ENCODE measurements at regions not wholly inside any gene's neighbourhood (a gene's known extent, or its start where the extent isn't known, plus 50 kb on each side); places are given as distances from the start of the nearest gene placed in this dataset.

- Histone ChIP-seq H3K4me1 (no peaks in the 10 kb centered on the region), H3K27ac (no peak overlapping the region), H3K36me3 (no peaks in the 10 kb centered on the region), H3K9me3 (no peaks in the 10 kb centered on the region), H3K4me3 (no peak overlapping the region), H3K27me3 (no peaks in the 10 kb centered on the region)
- TF ChIP-seq CTCF (IDR thresholded peaks at IDR 0.05) = no peak
- no peak for DNase-seq (ENCODE audit: low spot score)
Measured at GRCh38 chr18:2123077-2123476, 448.2 kb downstream of the METTL4 start.

GRCh38 chr18:2134364-2134763, 436.9 kb downstream of the METTL4 start:
- Histone ChIP-seq H3K36me3 (no peaks in the 10 kb centered on the region), H3K27ac (no peak overlapping the region), H3K4me1 (no peaks in the 10 kb centered on the region), H3K4me3 (no peak overlapping the region), H3K27me3 (no peaks in the 10 kb centered on the region), H3K9me3 (no peaks in the 10 kb centered on the region)
- no peak for DNase-seq (ENCODE audit: low spot score)
- TF ChIP-seq CTCF (IDR thresholded peaks at IDR 0.05) = no peak

- TF ChIP-seq CTCF (IDR thresholded peaks at IDR 0.05) = no peak
- Histone ChIP-seq H3K9me3 (no peaks in the 10 kb centered on the region), H3K4me1 (no peaks in the 10 kb centered on the region), H3K27me3 (no peaks in the 10 kb centered on the region), H3K4me3 (no peak overlapping the region), H3K27ac (no peak overlapping the region), H3K36me3 (no peaks in the 10 kb centered on the region)
- no peak for DNase-seq (ENCODE audit: low spot score)
Measured at GRCh38 chr18:2135309-2135708, 436.0 kb downstream of the METTL4 start.

GRCh38 chr18:2138552-2138951, 432.8 kb downstream of the METTL4 start:
- Histone ChIP-seq H3K9me3 (no peaks in the 10 kb centered on the region), H3K4me1 (no peaks in the 10 kb centered on the region), H3K27me3 (no peaks in the 10 kb centered on the region), H3K36me3 (no peaks in the 10 kb centered on the region), H3K4me3 (no peak overlapping the region), H3K27ac (no peak overlapping the region)
- DNase-seq (ENCODE audit: low spot score) = no peak
- no peak for TF ChIP-seq CTCF (IDR thresholded peaks at IDR 0.05)

- Histone ChIP-seq H3K4me3 (no peak overlapping the region), H3K4me1 (no peaks in the 10 kb centered on the region)
- TF ChIP-seq CTCF (IDR thresholded peaks at IDR 0.05) = no peak
Measured at GRCh38 chr18:2139691-2140090, 431.6 kb downstream of the METTL4 start.

GRCh38 chr18:2143636-2144035, 427.7 kb downstream of the METTL4 start:
- H3K36me3 ChIP-seq = no peaks in the 10 kb centered on the region
- H3K27me3 ChIP-seq = no peaks in the 10 kb centered on the region
- H3K4me1 ChIP-seq = no peaks in the 10 kb centered on the region

More at GRCh38 chr18:2139691-2140090, 431.6 kb downstream of the METTL4 start:
- H3K9me3 ChIP-seq = no peaks in the 10 kb centered on the region
- H3K36me3 ChIP-seq = no peaks in the 10 kb centered on the region
- no peak overlapping the region for H3K27ac ChIP-seq
- DNase-seq (ENCODE audit: low spot score) = no peak
- no peaks in the 10 kb centered on the region for H3K27me3 ChIP-seq

More at GRCh38 chr18:2143636-2144035, 427.7 kb downstream of the METTL4 start:
- H3K4me3 ChIP-seq = no peak overlapping the region
- TF ChIP-seq CTCF (IDR thresholded peaks at IDR 0.05) = no peak
- no peaks in the 10 kb centered on the region for H3K9me3 ChIP-seq
- no peak for DNase-seq (ENCODE audit: low spot score)
- no peak overlapping the region for H3K27ac ChIP-seq
